A673 (cell line): ENCODE measurements at regions not wholly inside any gene's neighbourhood (a gene's known extent, or its start where the extent isn't known, plus 50 kb on each side); places are given as distances from the start of the nearest gene placed in this dataset.

ENCODE experiments used
- CTCF ChIP-seq: fragments of 300-800, 200-600 bp; sonication (generic); conservative IDR thresholded peaks from 2 replicates; pipeline ENCODE4 v1.5.1; 2017; ENCODE audit warnings: low read depth, mild to moderate bottlenecking, antibody characterized with exemption, low read length, moderate library complexity, mixed read lengths
- EZH2 ChIP-seq: fragments of 200-600 bp; sonication (generic); IDR thresholded peaks from 2 replicates; pipeline ENCODE4 v1.6.1; 2017; ENCODE audit warnings: borderline replicate concordance, low read depth, mild to moderate bottlenecking, mixed read lengths, antibody characterized with exemption, low read length; ENCODE audit not compliant: poor library complexity, severe bottlenecking

- TF ChIP-seq CTCF (no peak), EZH2 (no peak)
Measured at GRCh38 chr10:9712393-9712792, 1305.3 kb upstream of the CELF2 start.
